OCI-LY1 (cell line): ENCODE measurements at regions not wholly inside any gene's neighbourhood (a gene's known extent, or its start where the extent isn't known, plus 50 kb on each side); places are given as distances from the start of the nearest gene placed in this dataset.

Experiments
- CTCF ChIP-seq: fragments of 200-600 bp; sonication (generic), shearing (Covaris generic); IDR thresholded peaks from 2 replicates; pipeline ENCODE4 v1.5.1; 2017; ENCODE audit warnings: mild to moderate bottlenecking, antibody characterized with exemption, low read length, moderate library complexity, mixed read lengths
- EZH2 ChIP-seq: fragments of 200-600 bp; sonication (generic), shearing (Covaris generic); IDR thresholded peaks from 2 replicates; pipeline ENCODE4 v1.8.0; 2017; ENCODE audit warnings: borderline replicate concordance, mixed run types, mild to moderate bottlenecking, antibody characterized with exemption, low read length, moderate library complexity, mixed read lengths

GRCh38 chr2:12588986-12589385 is 127.8 kb upstream of the TRIB2 start:
- TF ChIP-seq CTCF (no peak), EZH2 (no peak)
